DND-41 (cell line): ENCODE measurements at regions not wholly inside any gene's neighbourhood (a gene's known extent, or its start where the extent isn't known, plus 50 kb on each side); places are given as distances from the start of the nearest gene placed in this dataset.

Experiments used
- CTCF ChIP-seq: IDR thresholded peaks from 2 replicates; pipeline ENCODE4 v1.5.1; 2012; ENCODE audit warnings: borderline replicate concordance, low read length, moderate library complexity, mild to moderate bottlenecking; ENCODE audit not compliant: poor library complexity, severe bottlenecking; ENCODE audit errors: extremely low read depth
- EZH2 ChIP-seq: IDR thresholded peaks from 3 replicates; pipeline ENCODE4 v1.6.1; 2012; ENCODE audit warnings: borderline replicate concordance, low read depth, mild to moderate bottlenecking, moderate library complexity, low read length, inconsistent platforms; ENCODE audit not compliant: severe bottlenecking

- TF ChIP-seq CTCF (no peak), EZH2 (no peak)
These were observed 99.6 kb upstream of the SLC24A3 start for GRCh38 chr20:19112828-19113227.
